H9 (cell line): ENCODE measurements at regions not wholly inside any gene's neighbourhood (a gene's known extent, or its start where the extent isn't known, plus 50 kb on each side); places are given as distances from the start of the nearest gene placed in this dataset.

ENCODE experiments used
- DNase-seq: peaks from one replicate; pipeline ENCODE4 v3.0.0-alpha.2; 2017
- H2AFZ ChIP-seq: one replicate; pipeline ENCODE4 v1.6.1; 2013; ENCODE audit warnings: mild to moderate bottlenecking, low read length, control low read depth, moderate library complexity
- H2AK5ac ChIP-seq: 2 replicates; pipeline ENCODE4 v1.6.1; 2013; ENCODE audit warnings: low read length, control low read depth, mixed read lengths; ENCODE audit not compliant: insufficient read length
- H2BK120ac ChIP-seq: one replicate; pipeline ENCODE4 v1.6.1; 2013; ENCODE audit warnings: low read depth, mild to moderate bottlenecking, low read length, control low read depth, inconsistent platforms; ENCODE audit not compliant: poor library complexity, severe bottlenecking
- H2BK12ac ChIP-seq: 2 replicates; pipeline ENCODE4 v1.6.1; 2013; ENCODE audit warnings: low read length, control low read depth, mixed read lengths, low read depth; ENCODE audit not compliant: insufficient read length
- H2BK15ac ChIP-seq: 2 replicates; pipeline ENCODE4 v1.6.1; 2013; ENCODE audit warnings: low read depth, low read length, control low read depth
- H2BK20ac ChIP-seq: one replicate; pipeline ENCODE4 v1.6.1; 2013; ENCODE audit warnings: low read depth, mild to moderate bottlenecking, low read length, control low read depth, inconsistent platforms; ENCODE audit not compliant: poor library complexity, severe bottlenecking
- H2BK5ac ChIP-seq: 2 replicates; pipeline ENCODE4 v1.6.1; 2013; ENCODE audit warnings: low read length, control low read depth, mixed read lengths; ENCODE audit not compliant: insufficient read length
- H3K14ac ChIP-seq: 2 replicates; pipeline ENCODE4 v1.6.1; 2013; ENCODE audit warnings: low read length, control low read depth; ENCODE audit not compliant: insufficient read depth
- H3K18ac ChIP-seq: 2 replicates; pipeline ENCODE4 v1.6.1; 2013; ENCODE audit warnings: low read depth, mild to moderate bottlenecking, mixed read lengths, low read length, control low read depth; ENCODE audit not compliant: insufficient read length
- H3K23ac ChIP-seq: 2 replicates; pipeline ENCODE4 v1.6.1; 2013; ENCODE audit warnings: low read length, control low read depth, mixed read lengths, low read depth; ENCODE audit not compliant: insufficient read length
- H3K23me2 ChIP-seq: 2 replicates; pipeline ENCODE4 v1.6.1; 2013; ENCODE audit warnings: low read depth, mild to moderate bottlenecking, mixed read lengths, low read length, control low read depth; ENCODE audit not compliant: insufficient read length, poor library complexity, severe bottlenecking
- H3K27ac ChIP-seq: 2 replicates; pipeline ENCODE4 v1.5.1; 2013; ENCODE audit warnings: low read length, control low read depth, mixed read lengths, low read depth; ENCODE audit not compliant: insufficient read length
- H3K27me3 ChIP-seq: 2 replicates; pipeline ENCODE4 v1.6.1; 2013; ENCODE audit warnings: low read length, control low read depth, inconsistent platforms; ENCODE audit not compliant: insufficient read depth
- H3K4ac ChIP-seq: 2 replicates; pipeline ENCODE4 v1.6.1; 2013; ENCODE audit warnings: low read depth, mild to moderate bottlenecking, control low read depth, inconsistent platforms, low read length, moderate library complexity
- H3K4me1 ChIP-seq: 2 replicates; pipeline ENCODE4 v1.6.1; 2013; ENCODE audit warnings: low read length, control low read depth, inconsistent platforms; ENCODE audit not compliant: insufficient read depth
- H3K4me2 ChIP-seq: 2 replicates; pipeline ENCODE4 v1.6.1; 2013; ENCODE audit warnings: low read length, control low read depth, mixed read lengths; ENCODE audit not compliant: insufficient read length, insufficient read depth
- H3K56ac ChIP-seq: 2 replicates; pipeline ENCODE4 v1.6.1; 2013; ENCODE audit warnings: low read depth, mild to moderate bottlenecking, mixed read lengths, low read length, control low read depth; ENCODE audit not compliant: insufficient read length
- H3K79me1 ChIP-seq: 2 replicates; pipeline ENCODE4 v1.6.1; 2013; ENCODE audit warnings: low read depth, mild to moderate bottlenecking, moderate library complexity, low read length, control low read depth, inconsistent platforms; ENCODE audit not compliant: insufficient read depth, poor library complexity, severe bottlenecking
- H3K79me2 ChIP-seq: 2 replicates; pipeline ENCODE4 v1.6.1; 2013; ENCODE audit warnings: low read length, control low read depth, inconsistent platforms; ENCODE audit not compliant: insufficient read depth
- H3K9ac ChIP-seq: 2 replicates; pipeline ENCODE4 v1.6.1; 2013; ENCODE audit warnings: low read length, control low read depth, mixed read lengths; ENCODE audit not compliant: insufficient read length; ENCODE audit errors: extremely low read depth
- H3K9me3 ChIP-seq: one replicate; pipeline ENCODE4 v1.6.1; 2013; ENCODE audit warnings: low read depth, low read length, inconsistent platforms; ENCODE audit not compliant: control insufficient read depth
- H3T11ph ChIP-seq: one replicate; pipeline ENCODE4 v1.6.1; 2013; ENCODE audit warnings: mild to moderate bottlenecking, low read length, control low read depth, inconsistent platforms
- H4K20me1 ChIP-seq: one replicate; pipeline ENCODE4 v1.6.1; 2013; ENCODE audit not compliant: control insufficient read depth, insufficient read length, insufficient read depth
- H4K5ac ChIP-seq: 2 replicates; pipeline ENCODE4 v1.6.1; 2013; ENCODE audit warnings: low read depth, mild to moderate bottlenecking, mixed read lengths, low read length, control low read depth; ENCODE audit not compliant: insufficient read length
- H4K8ac ChIP-seq: replicated peaks from 2 replicates; pipeline ENCODE4 v1.6.1; 2013; ENCODE audit warnings: low read length, control low read depth, mixed read lengths, low read depth; ENCODE audit not compliant: insufficient read length
- H4K91ac ChIP-seq: 2 replicates; pipeline ENCODE4 v1.6.1; 2013; ENCODE audit warnings: low read depth, mild to moderate bottlenecking, moderate library complexity, mixed read lengths, low read length, control low read depth; ENCODE audit not compliant: insufficient read length
- H3K27ac Mint-ChIP-seq, 3 experiments: 2 replicates in 2 of 3; 3 replicates in 1 of 3; pipeline ENCODE4 v1.8.0; 2020 to 2021; ENCODE audit warnings: mixed read lengths in 3 of 3, mild to moderate bottlenecking in 1 of 3, moderate library complexity in 1 of 3
- H3K27me3 Mint-ChIP-seq: 2 replicates; pipeline ENCODE4 v1.8.0; 2021; ENCODE audit warnings: low read depth, mild to moderate bottlenecking, moderate library complexity, mixed read lengths
- H3K36me3 Mint-ChIP-seq, 3 experiments: 2 replicates in 2 of 3; 3 replicates in 1 of 3; pipeline ENCODE4 v1.8.0; 2020 to 2021; ENCODE audit warnings: low read depth in 3 of 3, mixed read lengths in 3 of 3; ENCODE audit not compliant: insufficient read depth in 1 of 3
- H3K4me1 Mint-ChIP-seq, 2 experiments: 2 replicates each; pipeline ENCODE4 v1.8.0; 2020; ENCODE audit warnings: mixed read lengths in 2 of 2
- H3K4me3 Mint-ChIP-seq, 2 experiments: 2 replicates in 1 of 2; 3 replicates in 1 of 2; pipeline ENCODE4 v1.8.0; 2020 to 2021; ENCODE audit warnings: mild to moderate bottlenecking in 2 of 2, mixed read lengths in 2 of 2, moderate library complexity in 1 of 2
- H3K9me3 Mint-ChIP-seq, 2 experiments: 2 replicates in 1 of 2; 3 replicates in 1 of 2; pipeline ENCODE4 v1.8.0; 2020; ENCODE audit warnings: mild to moderate bottlenecking in 2 of 2, mixed read lengths in 2 of 2, moderate library complexity in 1 of 2
- CTCF ChIP-seq: fragments of 200-600 bp; sonication (generic); conservative IDR thresholded peaks from 3 replicates; pipeline ENCODE4 v1.8.0; 2021; ENCODE audit warnings: antibody characterized with exemption, mild to moderate bottlenecking
- WGBS: extraction: QIAGEN DNeasy Blood & Tissue Kit; methylation state at CpG from one replicate; pipeline ENCODE4 v1.1.7; 2013; ENCODE audit warnings: missing lambda C conversion rate, low lambda C conversion rate, mixed read lengths; ENCODE audit not compliant: insufficient read length; ENCODE audit errors: extremely low coverage; 5-methylcytosine and 5-hydroxymethylcytosine counted together

DNA sequence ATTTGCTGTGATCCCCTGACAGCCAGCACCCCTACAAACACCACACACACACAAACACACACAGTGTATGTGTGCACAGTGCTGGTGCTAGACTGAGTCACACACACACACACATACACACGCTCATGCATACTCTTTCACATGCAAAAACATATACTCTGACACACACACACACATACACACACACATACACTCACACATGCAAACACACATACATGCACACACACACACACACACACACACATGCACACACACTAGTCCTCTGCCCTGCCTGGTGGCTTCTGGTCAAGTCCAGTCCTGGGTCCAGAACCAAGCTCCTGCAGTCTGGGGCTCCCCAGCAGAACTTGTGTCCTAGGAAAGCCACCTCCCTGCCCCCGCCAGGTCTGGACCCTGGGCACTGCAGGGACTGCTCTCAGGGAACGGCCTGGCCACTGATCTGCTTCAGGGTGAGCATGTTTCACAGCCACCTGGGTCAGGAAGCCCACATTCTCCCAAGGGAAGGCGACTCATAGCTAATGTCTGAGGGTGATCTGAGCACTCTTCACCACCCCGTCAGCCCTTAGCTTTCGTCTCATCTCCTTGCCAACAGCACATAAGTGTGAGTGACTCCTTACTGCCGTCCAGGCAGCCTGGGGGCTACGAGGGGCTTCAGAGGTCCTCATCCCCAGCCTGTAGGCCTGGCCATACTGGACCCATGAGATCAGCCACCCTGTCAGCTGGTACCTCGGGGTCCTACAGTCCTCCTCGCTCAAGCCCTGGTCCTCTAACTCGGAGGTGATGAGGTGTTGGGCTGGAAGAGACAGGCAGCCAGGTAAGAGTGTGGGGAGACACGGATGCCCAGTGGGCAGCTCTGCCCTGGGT, 88.1 kb downstream of the MCFD2 start:
- no peak for DNase-seq
- Histone ChIP-seq H3K4ac (no peak overlapping the region), H3K27ac (no peak overlapping the region), H2BK5ac (no peak overlapping the region), H4K20me1 (no peaks in the 10 kb centered on the region), H3K27me3 (no peaks in the 10 kb centered on the region), H2BK15ac (no peak overlapping the region), H3K18ac (no peak overlapping the region), H2AK5ac (no peak overlapping the region), H3K4me1 (no peaks in the 10 kb centered on the region), H4K8ac (no peak overlapping the region), H3K23me2 (no peaks in the 10 kb centered on the region), H3K79me1 (no peaks in the 10 kb centered on the region), H3K9me3 (no peaks in the 10 kb centered on the region), H3K79me2 (no peaks in the 10 kb centered on the region), H3T11ph (no peak overlapping the region), H2AFZ (no peak overlapping the region), H4K91ac (no peak overlapping the region), H3K14ac (no peak overlapping the region), H3K9ac (no peak overlapping the region), H3K4me2 (no peak overlapping the region), H2BK120ac (no peak overlapping the region), H2BK20ac (no peak overlapping the region), H3K23ac (no peak overlapping the region), H3K56ac (no peak overlapping the region), H4K5ac (no peak overlapping the region), H2BK12ac (no peak overlapping the region)
- WGBS, result no CpG with 5 or more reads among the region's 12 CpGs
- peaks cover 1% of the 10 kb centered on the region; the same call in 1 of the 2 replicates for H3K27me3 Mint-ChIP-seq
- no peaks in the 10 kb centered on the region; a peak in 1 of 7 replicates for H3K36me3 Mint-ChIP-seq
- no peak overlapping the region for H3K27ac Mint-ChIP-seq
- peaks cover 0 to 4% of the 10 kb centered on the region in 2 experiments; a peak in 1 of 4 replicates for H3K4me1 Mint-ChIP-seq
- H3K4me3 Mint-ChIP-seq, result no peak overlapping the region
- H3K9me3 Mint-ChIP-seq, result no peaks in the 10 kb centered on the region; a peak in 1 of 5 replicates
- TF ChIP-seq CTCF, result no peak
